Hippocampal formation (tissue), 2 donors: ENCODE measurements at regions not wholly inside any gene's neighbourhood (a gene's known extent, or its start where the extent isn't known, plus 50 kb on each side); places are given as distances from the start of the nearest gene placed in this dataset.
"Not testable (repeated sequence)": the region's sequence is repeated elsewhere in the genome, so short reads cannot be mapped to it uniquely, and the experiment has no call there.

Source experiments
- DNase-seq, 2 donors: peaks; one replicate each; lab custom pipeline; 2025; lab: John Stamatoyannopoulos, UW

- not testable (repeated sequence) for DNase-seq
Measured at GRCh38 chr12:92231532-92231931, 85.9 kb upstream of the BTG1 start.

GRCh38 chr12:92229381-92229780, 83.7 kb upstream of the BTG1 start:
- DNase-seq, result no peak

GRCh38 chr12:92226961-92227360, 81.3 kb upstream of the BTG1 start:
- DNase-seq, result no peak

- no peak for DNase-seq
Measured at GRCh38 chr12:92226071-92226661, 80.5 kb upstream of the BTG1 start.

GRCh38 chr12:92224685-92225331, 79.2 kb upstream of the BTG1 start:
- DNase-seq, result no peak

GRCh38 chr12:92223481-92223880, 77.8 kb upstream of the BTG1 start:
- DNase-seq, result no peak

- no peak for DNase-seq
Measured at GRCh38 chr12:92221656-92222315, 76.1 kb upstream of the BTG1 start.

GRCh38 chr12:92218394-92219077, 72.9 kb upstream of the BTG1 start:
- DNase-seq, result no peak

- no peak for DNase-seq
Measured at GRCh38 chr12:92216092-92216491, 70.4 kb upstream of the BTG1 start.

- DNase-seq, result no peak
Measured at GRCh38 chr12:92215358-92215757, 69.7 kb upstream of the BTG1 start.

- DNase-seq, result no peak
Measured at GRCh38 chr12:92213166-92213565, 67.5 kb upstream of the BTG1 start.

- no peak for DNase-seq
Measured at GRCh38 chr12:92210071-92210470, 64.4 kb upstream of the BTG1 start.

GRCh38 chr12:92208613-92209121, 63.0 kb upstream of the BTG1 start:
- peak in 1 of 2 donors; percentile 25 for DNase-seq

- DNase-seq, result no peak
Measured at GRCh38 chr12:92206596-92206995, 61.0 kb upstream of the BTG1 start.

- DNase-seq, result no peak
Measured at GRCh38 chr12:92206011-92206410, 60.4 kb upstream of the BTG1 start.

GRCh38 chr12:92199819-92200576, 54.4 kb upstream of the BTG1 start:
- DNase-seq, result no peak

GRCh38 chr12:92197815-92198214, 52.2 kb upstream of the BTG1 start:
- no peak for DNase-seq

- DNase-seq, result no peak
Measured at GRCh38 chr12:92196368-92196767, 50.7 kb upstream of the BTG1 start.
